ENCODE measurements at regions not wholly inside any gene's neighbourhood (a gene's known extent, or its start where the extent isn't known, plus 50 kb on each side); places are given as distances from the start of the nearest gene placed in this dataset.

DNA sequence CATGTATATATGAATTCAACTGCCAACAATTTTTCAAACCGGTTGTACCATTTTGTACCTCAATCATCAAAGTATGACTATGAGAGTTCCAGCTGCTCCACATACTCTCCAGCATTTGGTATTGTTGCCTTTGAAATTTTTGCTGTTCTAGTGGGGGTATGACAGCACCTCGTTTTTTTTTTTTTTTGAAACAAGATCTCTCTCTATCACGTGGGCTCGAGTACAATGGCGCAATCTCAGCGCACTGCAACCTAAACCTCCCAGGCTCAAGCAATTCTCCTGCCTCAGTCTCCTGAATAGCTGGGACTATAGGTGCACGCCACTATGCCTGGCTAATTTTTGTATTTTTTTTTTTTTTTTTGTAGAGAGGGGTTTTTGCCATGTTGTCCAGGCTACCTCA lies 144.7 kb upstream of the JARID2 start:
- Histone ChIP-seq H3K27me3 (ENCODE audit: control insufficient read depth in 1 of 2, insufficient read depth in 1 of 2, low read length in 2 of 2) (peaks cover 0 to 4% of the 10 kb centered on the region in 2 experiments), H2BK5ac (ENCODE audit: low read depth, low read length, poor library complexity, severe bottlenecking) (no peak overlapping the region), H2BK15ac (ENCODE audit: low read depth, poor library complexity, severe bottlenecking) (no peak overlapping the region), H3K4me3 (ENCODE audit: insufficient read depth in 1 of 2, low read depth in 1 of 2, low read length in 2 of 2) (no peak overlapping the region), H3K9ac (ENCODE audit: low read length) (no peak overlapping the region), H3K18ac (ENCODE audit: low read depth in 1 of 2, low read length in 2 of 2) (no peak overlapping the region), H2BK120ac (ENCODE audit: low read depth, low read length) (no peak overlapping the region), H3K36me3 (ENCODE audit: control insufficient read depth in 1 of 2, insufficient read depth in 2 of 2, low read depth in 1 of 2, low read length in 2 of 2) (no peaks in the 10 kb centered on the region), H3K23ac (ENCODE audit: low read length in 2 of 2) (no peak overlapping the region), H4K91ac (ENCODE audit: low read length) (no peak overlapping the region), H3K4ac (ENCODE audit: low read depth in 1 of 2, low read length in 2 of 2) (no peak overlapping the region), H4K8ac (ENCODE audit: low read length) (no peak overlapping the region), H3K4me1 (ENCODE audit: control insufficient read depth, insufficient read depth, low read depth, low read length) (no peaks in the 10 kb centered on the region), H3K4me2 (ENCODE audit: low read length, poor library complexity, severe bottlenecking) (no peak overlapping the region), H3K9me3 (ENCODE audit: control insufficient read depth, low read length) (peaks cover 5% of the 10 kb centered on the region), H3K79me1 (replicated peaks; ENCODE audit: low read length, poor library complexity, severe bottlenecking) (no peaks in the 10 kb centered on the region), H2AK5ac (ENCODE audit: low read length, severe bottlenecking) (no peak overlapping the region), H3K14ac (ENCODE audit: low read length in 2 of 2) (no peak overlapping the region), H3K27ac (ENCODE audit: low read length, poor library complexity, severe bottlenecking) (no peak overlapping the region), H2AFZ (ENCODE audit: low read depth, low read length) (no peak overlapping the region), H2BK12ac (ENCODE audit: low read length in 2 of 2) (no peak overlapping the region)
- 90% methylated on average over 2 of the region's 7 CpGs for WGBS
- DNase-seq, result no peak

- Histone ChIP-seq H3K18ac (ENCODE audit: low read depth in 1 of 2, low read length in 2 of 2) (no peak overlapping the region), H3K4me3 (ENCODE audit: insufficient read depth in 1 of 2, low read depth in 1 of 2, low read length in 2 of 2) (no peak overlapping the region), H3K27ac (ENCODE audit: low read length, poor library complexity, severe bottlenecking) (no peak overlapping the region), H3K36me3 (ENCODE audit: control insufficient read depth in 1 of 2, insufficient read depth in 2 of 2, low read depth in 1 of 2, low read length in 2 of 2) (no peaks in the 10 kb centered on the region), H3K14ac (ENCODE audit: low read length in 2 of 2) (no peak overlapping the region), H3K79me1 (replicated peaks; ENCODE audit: low read length, poor library complexity, severe bottlenecking) (no peaks in the 10 kb centered on the region), H4K91ac (ENCODE audit: low read length) (no peak overlapping the region), H3K4ac (ENCODE audit: low read depth in 1 of 2, low read length in 2 of 2) (no peak overlapping the region), H3K9ac (ENCODE audit: low read length) (no peak overlapping the region), H2BK15ac (ENCODE audit: low read depth, poor library complexity, severe bottlenecking) (no peak overlapping the region), H2BK12ac (ENCODE audit: low read length in 2 of 2) (no peak overlapping the region), H3K23ac (ENCODE audit: low read length in 2 of 2) (no peak overlapping the region), H3K27me3 (ENCODE audit: control insufficient read depth in 1 of 2, insufficient read depth in 1 of 2, low read length in 2 of 2) (peaks cover 0 to 4% of the 10 kb centered on the region in 2 experiments), H2AFZ (ENCODE audit: low read depth, low read length) (no peak overlapping the region), H2AK5ac (ENCODE audit: low read length, severe bottlenecking) (no peak overlapping the region), H2BK5ac (ENCODE audit: low read depth, low read length, poor library complexity, severe bottlenecking) (no peak overlapping the region), H4K8ac (ENCODE audit: low read length) (no peak overlapping the region), H3K9me3 (ENCODE audit: control insufficient read depth, low read length) (peaks cover 5% of the 10 kb centered on the region), H3K4me2 (ENCODE audit: low read length, poor library complexity, severe bottlenecking) (no peak overlapping the region), H3K4me1 (ENCODE audit: control insufficient read depth, insufficient read depth, low read depth, low read length) (no peaks in the 10 kb centered on the region), H2BK120ac (ENCODE audit: low read depth, low read length) (no peak overlapping the region)
- 96% methylated on average over 4 of the region's 5 CpGs for WGBS
- DNase-seq, result no peak
Measured at GRCh38 chr6:15102241-15102640, 143.6 kb upstream of the JARID2 start.

- H3K27me3 ChIP-seq (ENCODE audit: control insufficient read depth in 1 of 2, insufficient read depth in 1 of 2, low read length in 2 of 2), result peaks cover 0 to 4% of the 10 kb centered on the region in 2 experiments
- no peak overlapping the region for H2AFZ ChIP-seq (ENCODE audit: low read depth, low read length)
- no peak overlapping the region for H3K4me2 ChIP-seq (ENCODE audit: low read length, poor library complexity, severe bottlenecking)
- peaks cover 5% of the 10 kb centered on the region for H3K9me3 ChIP-seq (ENCODE audit: control insufficient read depth, low read length)
- no peak overlapping the region for H3K27ac ChIP-seq (ENCODE audit: low read length, poor library complexity, severe bottlenecking)
- no peaks in the 10 kb centered on the region for H3K79me1 ChIP-seq (replicated peaks; ENCODE audit: low read length, poor library complexity, severe bottlenecking)
- no peak overlapping the region for H2AK5ac ChIP-seq (ENCODE audit: low read length, severe bottlenecking)
- no peak overlapping the region for H3K4me3 ChIP-seq (ENCODE audit: insufficient read depth in 1 of 2, low read depth in 1 of 2, low read length in 2 of 2)
- no peak overlapping the region for H3K18ac ChIP-seq (ENCODE audit: low read depth in 1 of 2, low read length in 2 of 2)
- no peak overlapping the region for H4K8ac ChIP-seq (ENCODE audit: low read length)
- no peak overlapping the region for H3K14ac ChIP-seq (ENCODE audit: low read length in 2 of 2)
- no peaks in the 10 kb centered on the region for H3K36me3 ChIP-seq (ENCODE audit: control insufficient read depth in 1 of 2, insufficient read depth in 2 of 2, low read depth in 1 of 2, low read length in 2 of 2)
- H3K4me1 ChIP-seq (ENCODE audit: control insufficient read depth, insufficient read depth, low read depth, low read length), result no peaks in the 10 kb centered on the region
- no peak overlapping the region for H4K91ac ChIP-seq (ENCODE audit: low read length)
- no peak overlapping the region for H3K4ac ChIP-seq (ENCODE audit: low read depth in 1 of 2, low read length in 2 of 2)
- DNase-seq, result no peak
- H2BK12ac ChIP-seq (ENCODE audit: low read length in 2 of 2), result no peak overlapping the region
- no peak overlapping the region for H2BK5ac ChIP-seq (ENCODE audit: low read depth, low read length, poor library complexity, severe bottlenecking)
- no peak overlapping the region for H3K23ac ChIP-seq (ENCODE audit: low read length in 2 of 2)
- 83% methylated on average over 12 of the region's 12 CpGs for WGBS
- H2BK15ac ChIP-seq (ENCODE audit: low read depth, poor library complexity, severe bottlenecking), result no peak overlapping the region
- H2BK120ac ChIP-seq (ENCODE audit: low read depth, low read length), result no peak overlapping the region
- no peak overlapping the region for H3K9ac ChIP-seq (ENCODE audit: low read length)
Measured at GRCh38 chr6:15106958-15107643, 138.8 kb upstream of the JARID2 start.

DNA sequence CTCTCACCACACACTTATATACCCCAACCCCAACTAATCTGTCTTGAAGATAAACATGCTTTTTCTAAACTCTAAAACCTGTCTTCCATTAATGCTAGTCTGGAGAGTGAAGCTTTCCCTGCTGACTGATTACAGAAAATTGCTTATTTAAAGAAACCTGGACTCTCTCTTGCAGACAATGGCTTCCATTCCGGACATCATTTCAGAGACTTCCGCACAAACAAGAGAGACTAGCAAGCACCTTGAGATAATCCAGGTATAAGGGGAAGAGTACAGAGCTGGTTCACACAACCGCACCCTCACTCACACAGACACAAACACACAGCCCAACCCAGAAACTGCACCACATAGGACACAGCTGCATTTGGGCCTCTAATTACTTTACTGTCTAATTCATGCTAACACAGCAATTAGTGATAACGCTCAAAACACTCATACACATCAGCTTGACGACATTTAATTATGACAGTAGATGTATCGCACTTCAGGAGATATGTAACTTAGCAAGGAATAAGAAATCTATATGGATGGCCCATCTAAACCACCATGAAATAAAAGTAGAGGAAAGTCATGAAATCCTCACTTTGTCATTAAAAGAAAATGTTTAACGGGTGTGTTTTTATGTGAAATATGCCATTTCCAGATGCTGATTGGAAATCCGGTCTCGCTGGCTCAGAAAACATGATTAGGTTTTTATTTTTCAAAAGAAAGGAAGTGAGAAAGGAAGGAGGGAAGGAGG lies 138.1 kb upstream of the JARID2 start:
- 91% methylated on average over 7 of the region's 9 CpGs for WGBS

More for the DNA sequence above, 138.1 kb upstream of the JARID2 start:
- no peak for DNase-seq
- Histone ChIP-seq H3K23ac (ENCODE audit: low read length in 2 of 2) (no peak overlapping the region), H3K14ac (ENCODE audit: low read length in 2 of 2) (no peak overlapping the region), H2BK12ac (ENCODE audit: low read length in 2 of 2) (no peak overlapping the region), H3K27me3 (ENCODE audit: control insufficient read depth in 1 of 2, insufficient read depth in 1 of 2, low read length in 2 of 2) (peaks cover 0 to 4% of the 10 kb centered on the region in 2 experiments), H4K8ac (ENCODE audit: low read length) (no peak overlapping the region), H2BK5ac (ENCODE audit: low read depth, low read length, poor library complexity, severe bottlenecking) (no peak overlapping the region), H3K27ac (ENCODE audit: low read length, poor library complexity, severe bottlenecking) (no peak overlapping the region), H4K91ac (ENCODE audit: low read length) (no peak overlapping the region), H3K36me3 (ENCODE audit: control insufficient read depth in 1 of 2, insufficient read depth in 2 of 2, low read depth in 1 of 2, low read length in 2 of 2) (no peaks in the 10 kb centered on the region), H2AK5ac (ENCODE audit: low read length, severe bottlenecking) (no peak overlapping the region), H2BK15ac (ENCODE audit: low read depth, poor library complexity, severe bottlenecking) (no peak overlapping the region), H3K79me1 (replicated peaks; ENCODE audit: low read length, poor library complexity, severe bottlenecking) (no peaks in the 10 kb centered on the region), H3K9ac (ENCODE audit: low read length) (no peak overlapping the region), H2BK120ac (ENCODE audit: low read depth, low read length) (no peak overlapping the region), H2AFZ (ENCODE audit: low read depth, low read length) (no peak overlapping the region), H3K4me3 (ENCODE audit: insufficient read depth in 1 of 2, low read depth in 1 of 2, low read length in 2 of 2) (no peak overlapping the region), H3K4me1 (ENCODE audit: control insufficient read depth, insufficient read depth, low read depth, low read length) (no peaks in the 10 kb centered on the region), H3K4me2 (ENCODE audit: low read length, poor library complexity, severe bottlenecking) (no peak overlapping the region), H3K4ac (ENCODE audit: low read depth in 1 of 2, low read length in 2 of 2) (no peak overlapping the region), H3K18ac (ENCODE audit: low read depth in 1 of 2, low read length in 2 of 2) (no peak overlapping the region), H3K9me3 (ENCODE audit: control insufficient read depth, low read length) (peaks cover 5% of the 10 kb centered on the region)

Measured in mesenchymal stem cell (in vitro differentiated cells and primary cell).